HEK293 (cell line): ENCODE measurements at regions not wholly inside any gene's neighbourhood (a gene's known extent, or its start where the extent isn't known, plus 50 kb on each side); places are given as distances from the start of the nearest gene placed in this dataset.

Experiments
- CTCF ChIA-PET: fragments of 350-600 bp; formaldehyde crosslinking; extraction: SDS; loops from one replicate; lab custom pipeline; 2021; ENCODE audit warnings: antibody characterized with exemption; lab: Yijun Ruan, JAX
- POLR2A ChIA-PET: fragments of 300-600 bp; formaldehyde crosslinking; extraction: SDS; loops from one replicate; lab custom pipeline; 2020; ENCODE audit warnings: antibody characterized with exemption, inconsistent platforms; lab: Yijun Ruan, JAX
- H3K27ac ChIP-seq: fragments of 200-500 bp; sonication (Bioruptor generic); 2 replicates; pipeline ENCODE4 v1.5.1; 2014; ENCODE audit warnings: low read depth, low read length, control low read depth, inconsistent platforms; ENCODE audit errors: extremely low read depth
- H3K36me3 ChIP-seq, 2 experiments: fragments of 200-500 bp in 1 of 2; sonication (Bioruptor generic) in 1 of 2; 1 replicate in 1 of 2; 2 replicates in 1 of 2; pipeline ENCODE4 v1.5.1; 2014 to 2017; ENCODE audit warnings: inconsistent platforms in 2 of 2, low read length in 2 of 2; ENCODE audit not compliant: control insufficient read depth in 2 of 2, insufficient read depth in 1 of 2
- H3K4me1 ChIP-seq: fragments of 200-500 bp; sonication (Bioruptor generic); 2 replicates; pipeline ENCODE4 v1.5.1; 2014; ENCODE audit warnings: mild to moderate bottlenecking, low read length, inconsistent platforms; ENCODE audit not compliant: control insufficient read depth, insufficient read depth
- H3K4me3 ChIP-seq: 2 replicates; pipeline ENCODE4 v1.5.1; 2011; ENCODE audit warnings: low read depth, mild to moderate bottlenecking, control low read depth, low read length, moderate library complexity
- H3K9me3 ChIP-seq: fragments of 200-500 bp; sonication (Bioruptor generic); 2 replicates; pipeline ENCODE4 v1.5.1; 2014; ENCODE audit warnings: low read depth, low read length, inconsistent platforms; ENCODE audit not compliant: control insufficient read depth, insufficient read depth
- HOXA7 ChIP-seq: sonication (generic); formaldehyde crosslinking; IDR thresholded peaks from 2 replicates; pipeline ENCODE4 v1.8.1; 2022; ENCODE audit warnings: missing genetic modification reagents, borderline replicate concordance
- KLF7 ChIP-seq: fragments of 450-650 bp; formaldehyde crosslinking; IDR thresholded peaks from 2 replicates; pipeline ENCODE4 v1.5.1; 2016; ENCODE audit warnings: missing biosample characterization, missing genetic modification characterization, borderline replicate concordance
- PRDM6 ChIP-seq: fragments of 450-650 bp; formaldehyde crosslinking; IDR thresholded peaks from 2 replicates; pipeline ENCODE4 v1.5.1; 2017; ENCODE audit warnings: missing biosample characterization, missing genetic modification characterization
- RBAK ChIP-seq: fragments of 450-650 bp; formaldehyde crosslinking; IDR thresholded peaks from 2 replicates; pipeline ENCODE4 v1.5.1; 2016; ENCODE audit warnings: missing biosample characterization, missing genetic modification characterization
- REPIN1 ChIP-seq: fragments of 450-650 bp; formaldehyde crosslinking; IDR thresholded peaks from 2 replicates; pipeline ENCODE4 v1.5.1; 2017; ENCODE audit warnings: missing biosample characterization, missing genetic modification characterization, low read depth
- SALL2 ChIP-seq: fragments of 450-650 bp; formaldehyde crosslinking; IDR thresholded peaks from 2 replicates; pipeline ENCODE4 v1.5.0; 2017; ENCODE audit warnings: missing biosample characterization, mild to moderate bottlenecking, missing genetic modification characterization, borderline replicate concordance
- TRIM28 ChIP-seq: IDR thresholded peaks from 2 replicates; pipeline ENCODE4 v1.6.1; 2011; ENCODE audit warnings: low read length, control low read depth, borderline replicate concordance
- ZBTB1 ChIP-seq: fragments of 450-650 bp; formaldehyde crosslinking; IDR thresholded peaks from 2 replicates; pipeline ENCODE4 v1.5.1; 2016; ENCODE audit warnings: missing biosample characterization, missing genetic modification characterization
- ZBTB10 ChIP-seq: fragments of 450-650 bp; formaldehyde crosslinking; IDR thresholded peaks from 2 replicates; pipeline ENCODE4 v1.5.1; 2016; ENCODE audit warnings: missing biosample characterization, missing genetic modification characterization
- ZBTB17 ChIP-seq: fragments of 450-650 bp; formaldehyde crosslinking; IDR thresholded peaks from 2 replicates; pipeline ENCODE4 v1.5.1; 2016; ENCODE audit warnings: missing biosample characterization, missing genetic modification characterization
- ZBTB8A ChIP-seq: fragments of 450-650 bp; formaldehyde crosslinking; IDR thresholded peaks from 2 replicates; pipeline ENCODE4 v1.5.1; 2016; ENCODE audit warnings: missing biosample characterization, missing genetic modification characterization
- ZFP69B ChIP-seq: fragments of 450-650 bp; formaldehyde crosslinking; IDR thresholded peaks from 2 replicates; pipeline ENCODE4 v1.5.1; 2016; ENCODE audit warnings: missing biosample characterization, missing genetic modification characterization
- ZNF112 ChIP-seq: fragments of 450-650 bp; formaldehyde crosslinking; IDR thresholded peaks from 2 replicates; pipeline ENCODE4 v1.5.0; 2017; ENCODE audit warnings: missing biosample characterization, missing genetic modification characterization
- ZNF146 ChIP-seq: fragments of 450-650 bp; formaldehyde crosslinking; IDR thresholded peaks from 2 replicates; pipeline ENCODE4 v1.5.1; 2016; ENCODE audit warnings: missing biosample characterization, missing genetic modification characterization
- ZNF157 ChIP-seq: fragments of 450-650 bp; formaldehyde crosslinking; IDR thresholded peaks from 2 replicates; pipeline ENCODE4 v1.5.1; 2016; ENCODE audit warnings: missing biosample characterization, missing genetic modification characterization
- ZNF19 ChIP-seq: fragments of 450-650 bp; formaldehyde crosslinking; IDR thresholded peaks from 2 replicates; pipeline ENCODE4; 2016; ENCODE audit warnings: missing biosample characterization, missing genetic modification characterization, low read depth
- ZNF214 ChIP-seq: fragments of 450-650 bp; formaldehyde crosslinking; IDR thresholded peaks from 2 replicates; pipeline ENCODE4 v1.5.1; 2017; ENCODE audit warnings: missing biosample characterization, mild to moderate bottlenecking, missing genetic modification characterization, borderline replicate concordance
- ZNF274 ChIP-seq, 2 experiments: fragments of 200-500 bp in 1 of 2; fragments of 450-650 bp in 1 of 2; sonication (Bioruptor generic) in 1 of 2; formaldehyde crosslinking in 1 of 2; IDR thresholded peaks; 2 replicates each; pipeline versions ENCODE4 v1.5.1 to v1.6.1; 2014 to 2016; ENCODE audit warnings: borderline replicate concordance in 1 of 2, inconsistent platforms in 1 of 2, low read length in 1 of 2, missing biosample characterization in 1 of 2, missing genetic modification characterization in 1 of 2
- ZNF350 ChIP-seq: fragments of 450-650 bp; formaldehyde crosslinking; IDR thresholded peaks from 2 replicates; pipeline ENCODE4 v1.5.0; 2017; ENCODE audit warnings: missing biosample characterization, mild to moderate bottlenecking, missing genetic modification characterization
- ZNF398 ChIP-seq: fragments of 450-650 bp; formaldehyde crosslinking; IDR thresholded peaks from 2 replicates; pipeline ENCODE4 v1.5.1; 2017; ENCODE audit warnings: missing biosample characterization, missing genetic modification characterization
- ZNF426 ChIP-seq: fragments of 450-650 bp; formaldehyde crosslinking; IDR thresholded peaks from 2 replicates; pipeline ENCODE4 v1.5.1; 2017; ENCODE audit warnings: missing biosample characterization, missing genetic modification characterization, mild to moderate bottlenecking, inconsistent platforms, moderate library complexity
- ZNF510 ChIP-seq: fragments of 450-650 bp; formaldehyde crosslinking; IDR thresholded peaks from 2 replicates; pipeline ENCODE4 v1.5.1; 2018; ENCODE audit warnings: mild to moderate bottlenecking, missing genetic modification characterization, missing biosample characterization; ENCODE audit not compliant: insufficient replicate concordance
- ZNF548 ChIP-seq: fragments of 450-650 bp; formaldehyde crosslinking; IDR thresholded peaks from 2 replicates; pipeline ENCODE4 v1.5.1; 2016; ENCODE audit warnings: missing biosample characterization, missing genetic modification characterization
- ZNF549 ChIP-seq: fragments of 450-650 bp; IDR thresholded peaks from 2 replicates; pipeline ENCODE4 v1.5.1; 2018; ENCODE audit warnings: missing biosample characterization, missing genetic modification characterization, mild to moderate bottlenecking, inconsistent platforms, moderate library complexity
- ZNF558 ChIP-seq: fragments of 450-650 bp; formaldehyde crosslinking; IDR thresholded peaks from 2 replicates; pipeline ENCODE4 v1.5.1; 2016; ENCODE audit warnings: missing biosample characterization, missing genetic modification characterization
- ZNF629 ChIP-seq: fragments of 450-650 bp; formaldehyde crosslinking; IDR thresholded peaks from 2 replicates; pipeline ENCODE4 v1.5.1; 2017; ENCODE audit warnings: missing biosample characterization, missing genetic modification characterization
- ZNF670 ChIP-seq: fragments of 450-650 bp; formaldehyde crosslinking; IDR thresholded peaks from 2 replicates; pipeline ENCODE4 v1.5.1; 2016; ENCODE audit warnings: missing biosample characterization, missing genetic modification characterization, low read depth
- ZNF776 ChIP-seq: fragments of 450-650 bp; formaldehyde crosslinking; IDR thresholded peaks from 2 replicates; pipeline ENCODE4 v1.5.0; 2017; ENCODE audit warnings: missing biosample characterization, missing genetic modification characterization, borderline replicate concordance
- ZNF777 ChIP-seq: fragments of 450-650 bp; formaldehyde crosslinking; IDR thresholded peaks from 2 replicates; pipeline ENCODE4 v1.5.1; 2017; ENCODE audit warnings: missing biosample characterization, missing genetic modification characterization, borderline replicate concordance
- ZNF792 ChIP-seq: fragments of 450-650 bp; formaldehyde crosslinking; IDR thresholded peaks from 2 replicates; pipeline ENCODE4 v1.5.1; 2016; ENCODE audit warnings: missing biosample characterization, missing genetic modification characterization
- ZSCAN18 ChIP-seq: fragments of 450-650 bp; formaldehyde crosslinking; IDR thresholded peaks from 2 replicates; pipeline ENCODE4 v1.5.1; 2016; ENCODE audit warnings: missing biosample characterization, missing genetic modification characterization

GRCh38 chr1:177476676-177477075 is 305.9 kb downstream of the BRINP2 start:
- TF ChIP-seq REPIN1 (tag by site-specific recombination) (no peak), ZBTB1 (tag by site-specific recombination) (no peak), ZNF670 (tag by site-specific recombination) (no peak), ZNF558 (no peak), ZNF157 (tag by site-specific recombination) (no peak), KLF7 (tag by site-specific recombination) (no peak), ZNF398 (tag by site-specific recombination) (no peak), ZNF777 (tag by site-specific recombination) (no peak), RBAK (no peak), ZNF629 (no peak), ZNF776 (tag by site-specific recombination) (no peak), ZNF510 (no peak), SALL2 (tag by site-specific recombination) (no peak), HOXA7 (CRISPR knock-in tag) (no peak), ZNF274 (IDR thresholded peaks at IDR 0.05; ENCODE audit: low read length) (no peak), ZNF274 (tag by site-specific recombination; IDR thresholded peaks at IDR 0.05; ENCODE audit: borderline replicate concordance) (no peak), ZNF548 (tag by site-specific recombination) (no peak), ZNF426 (no peak), TRIM28 (no peak), ZNF112 (no peak), ZNF792 (tag by site-specific recombination) (no peak)
- TF ChIP-seq, all 188 proteins: peak for 0
- Histone ChIP-seq H3K9me3 (no peaks in the 10 kb centered on the region), H3K36me3 (no peaks in the 10 kb centered on the region), H3K27ac (no peak overlapping the region), H3K4me1 (no peaks in the 10 kb centered on the region), H3K4me3 (no peak overlapping the region)
- ChIA-PET POLR2A (no interaction called here), CTCF (no interaction called here)

- ChIA-PET POLR2A (no interaction called here), CTCF (no interaction called here)
- no peak overlapping the region for H3K4me3 ChIP-seq
- H3K36me3 ChIP-seq, result no peaks in the 10 kb centered on the region
- no peaks in the 10 kb centered on the region for H3K4me1 ChIP-seq
- no peaks in the 10 kb centered on the region for H3K9me3 ChIP-seq
- no peak overlapping the region for H3K27ac ChIP-seq
- TF ChIP-seq ZBTB10 (tag by site-specific recombination), result no peak
- TF ChIP-seq ZNF549, result no peak
- no peak for TF ChIP-seq PRDM6 (tag by site-specific recombination)
- TF ChIP-seq ZFP69B, result no peak
- TF ChIP-seq ZNF214 (tag by site-specific recombination), result no peak
- no peak for TF ChIP-seq ZNF350 (tag by site-specific recombination)
- no peak for TF ChIP-seq ZBTB8A (tag by site-specific recombination)
- no peak for TF ChIP-seq ZBTB17 (tag by site-specific recombination)
- TF ChIP-seq ZSCAN18 (tag by site-specific recombination), result no peak
- no peak for TF ChIP-seq REPIN1 (tag by site-specific recombination)
- no peak for TF ChIP-seq ZNF19 (tag by site-specific recombination)
- no peak for TF ChIP-seq ZNF146 (tag by site-specific recombination)
These were observed 301.8 kb downstream of the BRINP2 start for GRCh38 chr1:177472567-177472966.
